HG02678 (cell line): ENCODE measurements at regions not wholly inside any gene's neighbourhood (a gene's known extent, or its start where the extent isn't known, plus 50 kb on each side); places are given as distances from the start of the nearest gene placed in this dataset.

Source experiments
- ATAC-seq: cut with Tn5 transposase; IDR thresholded peaks from one replicate; pipeline ENCODE4 v1.9.1; 2021; ENCODE audit warnings: mild to moderate bottlenecking, moderate library complexity; ENCODE audit not compliant: unreplicated experiment

DNA sequence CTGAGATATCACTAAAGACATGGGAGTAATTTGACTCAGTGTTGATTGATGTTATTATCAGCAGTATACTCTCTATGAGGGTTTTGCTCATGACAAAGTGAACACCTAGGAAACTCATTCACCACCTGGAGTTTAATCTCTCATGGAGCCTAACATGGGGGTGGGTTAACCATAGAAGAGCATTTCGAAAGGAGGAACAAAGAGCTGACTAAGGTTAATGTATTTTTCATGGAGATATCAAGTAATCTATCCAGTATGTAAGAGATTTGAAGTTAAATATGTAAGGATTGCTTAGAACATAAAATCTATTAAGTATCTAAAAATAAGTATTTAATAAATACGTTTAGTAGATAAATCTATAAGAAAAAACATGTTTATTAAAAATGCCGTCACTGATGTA, 917.8 kb downstream of the EPHA4 start:
- ATAC-seq: no peak

DNA sequence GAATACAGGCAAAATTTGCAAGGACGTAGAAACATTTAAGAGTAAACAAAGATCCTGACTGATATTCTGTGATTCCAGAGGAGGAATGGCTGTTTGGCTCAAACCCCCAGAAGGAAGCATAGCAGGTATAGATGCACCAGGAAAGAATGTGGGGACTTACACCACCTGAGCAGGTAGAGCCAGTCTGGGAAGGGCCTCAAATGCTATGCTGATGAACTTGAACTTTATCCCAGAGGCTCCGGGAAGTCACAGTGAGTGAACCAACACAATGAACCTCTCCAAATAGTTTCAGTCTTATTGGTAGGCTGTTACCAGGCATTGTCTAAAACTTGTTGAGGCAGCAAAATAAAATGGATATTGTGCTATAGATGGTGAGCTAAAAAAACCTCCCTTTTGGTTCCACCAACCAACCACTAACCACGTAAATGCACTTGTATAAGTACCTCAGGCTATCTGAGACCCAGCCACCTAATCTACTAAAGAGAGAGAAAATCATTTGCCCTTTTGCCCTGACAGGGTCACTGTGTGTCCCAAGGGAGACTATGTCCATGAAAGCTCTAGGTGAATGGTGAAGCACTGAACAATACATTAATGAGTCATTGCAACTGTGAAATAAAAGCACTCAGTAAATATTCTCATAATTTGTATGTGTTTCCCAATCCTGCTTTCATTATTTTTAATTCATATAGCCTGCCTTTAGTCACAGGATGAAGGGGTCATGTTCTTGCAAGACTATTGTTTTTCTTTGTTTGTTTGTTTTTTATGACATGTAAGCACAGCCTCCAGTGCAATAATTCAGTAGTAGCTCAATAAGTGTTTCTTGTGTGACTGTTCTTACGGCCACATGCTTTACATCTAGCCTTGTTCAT, 911.6 kb downstream of the EPHA4 start:
- ATAC-seq: no peak

DNA sequence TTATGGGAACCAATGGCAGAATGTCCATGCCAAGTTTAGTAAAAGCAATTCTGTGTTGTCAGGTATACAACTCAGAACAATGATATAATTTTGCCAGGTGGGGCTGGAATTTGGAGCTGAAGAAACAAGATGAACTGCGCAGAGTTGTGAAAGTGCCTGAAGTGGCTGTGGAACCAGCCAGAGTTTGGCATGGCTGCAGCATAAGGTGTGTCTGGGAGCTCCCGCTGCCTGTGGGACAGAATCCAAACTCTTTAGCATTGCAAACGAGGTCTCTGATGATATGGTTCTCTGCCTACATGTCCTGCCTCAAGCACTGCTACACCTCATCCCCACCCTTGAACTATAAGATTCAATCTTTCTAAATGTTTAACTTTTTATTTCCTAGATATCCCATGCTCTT, 909.7 kb downstream of the EPHA4 start:
- ATAC-seq: no peak

- ATAC-seq: no peak
Observed at GRCh38 chr2:220663065-220663464, 909.0 kb downstream of the EPHA4 start.

GRCh38 chr2:220664272-220665107, 907.6 kb downstream of the EPHA4 start:
- no peak for ATAC-seq

DNA sequence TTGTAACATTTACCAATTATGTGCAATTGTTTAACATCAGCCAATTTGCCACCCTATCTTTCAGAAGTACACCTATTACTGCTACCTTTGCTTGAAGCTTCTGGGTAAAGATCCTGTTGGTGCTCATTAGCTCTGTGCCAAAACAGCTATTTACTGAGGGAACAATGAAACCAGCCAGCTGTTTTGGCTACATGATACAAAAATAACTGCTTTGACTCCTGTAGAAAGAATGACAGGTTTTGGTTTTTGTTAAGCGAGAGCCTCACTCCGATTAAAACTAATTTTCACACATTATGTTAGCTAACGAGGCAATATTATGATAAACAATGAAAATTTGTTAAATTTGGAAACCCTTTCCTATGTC, 907.0 kb downstream of the EPHA4 start:
- no peak for ATAC-seq

DNA sequence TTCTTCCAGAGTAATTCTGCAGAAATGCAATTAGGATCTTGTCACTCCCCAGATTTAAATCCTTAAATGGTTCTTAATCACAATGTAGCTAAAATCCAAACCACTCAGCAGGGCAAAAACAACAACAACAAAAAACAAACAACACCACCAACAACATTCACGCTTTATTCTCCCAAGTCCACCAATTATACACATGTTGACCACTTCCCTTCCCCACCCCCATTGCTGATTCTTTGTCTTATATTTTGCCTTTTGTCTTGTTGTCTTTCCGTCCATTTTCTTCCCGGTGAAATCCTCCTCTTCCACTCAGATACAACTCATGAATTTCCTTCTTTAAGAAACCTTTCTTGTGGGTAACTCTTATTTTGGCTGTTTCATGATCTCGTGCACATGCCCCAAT, 902.8 kb downstream of the EPHA4 start:
- ATAC-seq: no peak

DNA sequence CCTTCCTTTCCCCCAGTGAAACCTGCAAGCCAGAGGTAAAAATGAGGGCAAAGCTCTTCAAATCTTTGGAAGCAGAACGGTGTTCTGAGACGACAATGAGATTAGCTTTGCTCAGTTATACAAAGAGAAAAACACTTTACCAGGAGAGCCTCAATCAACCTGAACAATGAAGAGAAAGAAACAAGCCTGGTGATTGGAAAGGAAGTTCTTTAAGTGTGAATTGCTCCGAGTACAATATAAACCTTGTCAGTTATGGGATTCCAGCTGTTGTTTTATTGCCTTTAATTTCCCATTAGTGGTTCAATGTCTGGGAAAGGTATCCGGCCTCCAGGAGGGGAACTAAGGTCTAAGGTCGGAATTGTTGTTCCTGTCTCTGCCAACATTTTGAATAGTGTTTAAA, 901.6 kb downstream of the EPHA4 start:
- ATAC-seq: no peak

DNA sequence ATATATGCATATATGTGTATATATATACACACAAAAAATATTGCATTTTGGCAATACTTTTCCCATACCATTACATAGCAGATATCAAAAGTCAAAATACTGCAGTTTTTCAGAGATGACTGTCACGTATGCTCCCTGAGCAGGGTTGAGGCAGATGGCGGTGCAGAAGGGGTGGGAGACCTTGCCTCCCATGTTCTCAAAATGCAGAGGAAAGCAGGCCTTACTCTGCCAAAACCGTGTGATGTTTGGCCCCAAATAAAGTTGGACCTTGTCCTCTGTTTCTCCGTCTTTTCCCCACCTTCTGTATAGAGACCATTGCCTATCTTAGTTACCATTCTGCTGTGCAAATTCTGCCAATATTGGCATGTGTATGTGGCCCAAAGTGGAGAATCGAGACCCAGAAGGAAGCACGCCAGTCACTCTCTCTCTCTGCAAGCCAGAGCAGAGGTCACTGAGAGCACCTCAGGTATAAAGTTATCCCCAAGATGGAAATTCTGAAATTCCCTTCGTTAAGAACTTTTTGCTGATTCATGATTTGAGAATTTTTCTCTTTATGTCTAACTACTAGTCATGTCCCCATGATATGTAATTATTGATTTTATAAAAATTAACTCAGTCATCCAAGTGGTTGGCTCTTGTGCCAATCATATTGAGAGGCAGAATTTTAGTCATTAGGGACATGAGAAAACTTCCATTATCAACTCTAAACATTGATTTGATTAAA, 898.8 kb downstream of the EPHA4 start:
- no peak for ATAC-seq

GRCh38 chr2:220674033-220674432, 898.1 kb downstream of the EPHA4 start:
- no peak for ATAC-seq

GRCh38 chr2:220676695-220677094, 895.4 kb downstream of the EPHA4 start:
- no peak for ATAC-seq

- ATAC-seq: no peak
Observed at GRCh38 chr2:220678943-220679342, 893.2 kb downstream of the EPHA4 start.

- no peak for ATAC-seq
Observed at GRCh38 chr2:220682616-220683015, 889.5 kb downstream of the EPHA4 start.

DNA sequence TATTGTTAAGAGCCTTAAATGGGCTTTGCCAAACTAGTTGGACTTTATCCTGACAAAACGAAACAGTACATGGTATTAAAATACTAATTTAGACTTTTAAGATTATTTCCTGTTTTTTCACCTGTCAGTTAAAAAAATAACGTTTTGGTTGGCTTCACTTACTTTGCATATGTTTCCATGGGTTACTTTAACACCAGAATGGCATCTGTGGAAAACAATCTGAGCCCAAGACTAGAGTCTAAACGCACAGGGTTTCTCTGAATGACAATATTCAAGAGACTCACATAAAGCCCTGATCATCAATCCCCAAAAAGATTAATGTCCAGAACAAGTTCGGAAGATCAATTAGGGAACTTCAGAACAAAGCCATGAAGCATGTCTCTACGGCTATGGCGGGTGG, 888.0 kb downstream of the EPHA4 start:
- ATAC-seq: no peak

DNA sequence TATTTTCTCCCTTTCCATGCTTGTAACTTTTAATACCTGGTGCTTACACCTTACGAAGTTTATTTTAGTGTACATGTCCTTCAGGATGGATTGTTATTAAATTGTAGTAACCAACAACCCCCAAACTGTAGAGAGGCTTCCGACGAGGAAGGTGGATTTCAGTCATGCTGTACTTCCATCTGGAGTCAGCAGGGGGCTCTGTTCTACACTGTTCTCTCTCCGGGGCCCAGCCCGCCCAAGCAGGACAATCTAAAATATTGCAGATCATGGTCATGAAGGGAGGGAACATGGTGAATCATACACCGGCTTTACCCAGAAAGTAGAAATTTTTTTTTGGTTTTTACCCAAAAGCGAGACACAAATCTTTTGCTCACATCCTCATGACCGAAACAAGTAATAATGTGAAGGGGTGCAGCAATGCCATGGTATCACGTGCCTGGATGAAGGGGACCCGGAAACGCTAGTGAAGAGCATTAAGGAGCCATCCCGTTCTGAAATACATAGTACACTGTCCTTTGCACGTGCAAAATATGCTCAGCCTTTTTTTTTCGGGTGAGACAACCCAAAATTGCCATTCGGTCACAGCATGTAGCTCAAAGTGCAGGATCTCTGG, 884.8 kb downstream of the EPHA4 start:
- ATAC-seq: peak; percentile 86

GRCh38 chr2:220695397-220696279, 876.5 kb downstream of the EPHA4 start:
- no peak for ATAC-seq

- ATAC-seq: no peak
Observed at GRCh38 chr2:220696280-220696669, 875.8 kb downstream of the EPHA4 start.

DNA sequence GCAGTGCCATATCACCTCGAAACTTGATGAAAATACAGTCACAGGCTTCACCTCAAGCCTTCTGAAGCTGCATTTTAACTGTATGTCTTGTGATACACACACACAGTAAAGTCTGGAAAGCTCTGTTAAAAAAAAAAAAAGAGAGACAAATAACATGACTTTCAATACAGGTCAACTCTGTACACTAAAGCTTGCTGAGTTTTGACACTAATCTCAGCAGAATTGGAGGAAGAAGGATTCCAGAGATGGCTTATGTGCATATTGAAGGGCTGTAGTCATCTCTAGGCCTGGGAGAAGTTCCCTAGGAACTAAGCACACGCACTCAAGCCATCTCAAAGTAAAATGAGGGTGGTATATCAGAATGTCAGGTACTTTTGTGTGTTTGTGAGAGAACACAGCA, 875.1 kb downstream of the EPHA4 start:
- no peak for ATAC-seq

DNA sequence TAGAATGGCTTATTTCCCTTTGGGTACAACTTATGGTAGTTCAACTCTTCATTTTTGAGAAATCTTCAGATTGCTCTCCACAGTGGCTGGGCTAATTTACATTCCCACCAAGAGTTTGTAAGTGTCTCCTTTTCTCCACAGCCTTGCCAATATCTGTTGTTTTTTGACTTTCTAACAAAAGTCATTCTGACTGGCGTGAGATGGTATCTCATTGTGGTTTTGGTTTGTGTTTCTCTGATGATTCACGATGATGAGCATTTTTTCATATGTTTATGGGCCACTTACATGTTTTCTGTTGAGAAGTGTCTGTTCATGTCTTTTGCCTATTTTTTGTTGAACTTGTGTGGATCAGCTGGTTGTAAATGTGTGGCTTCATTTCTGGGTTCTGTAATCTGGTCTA, 871.0 kb downstream of the EPHA4 start:
- ATAC-seq: no peak

DNA sequence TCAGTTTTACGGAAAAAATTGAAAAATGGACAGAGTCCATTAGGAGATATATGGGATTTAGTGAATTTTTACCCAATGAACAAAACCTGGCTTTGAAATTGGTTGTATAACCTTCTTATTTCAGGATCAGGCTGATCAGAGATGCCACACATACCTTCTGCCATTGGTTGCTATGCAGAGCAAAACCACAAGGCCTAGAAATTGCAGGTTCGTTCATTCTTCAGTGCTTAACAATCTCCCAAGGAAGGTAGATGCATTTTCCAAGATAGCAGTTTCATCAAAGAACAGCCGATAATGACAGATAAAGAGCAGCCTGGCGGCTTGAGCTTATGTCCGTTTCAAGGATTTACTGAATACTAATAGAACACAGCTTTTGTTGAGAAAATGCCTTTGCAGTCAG, 868.8 kb downstream of the EPHA4 start:
- no peak for ATAC-seq
